H54 (cell line): ENCODE measurements at regions not wholly inside any gene's neighbourhood (a gene's known extent, or its start where the extent isn't known, plus 50 kb on each side); places are given as distances from the start of the nearest gene placed in this dataset.

Experiments used
- DNase-seq: peaks from one replicate; pipeline ENCODE4 v3.0.0; 2011; ENCODE audit warnings: low spot score, mixed read lengths; ENCODE audit not compliant: insufficient read length
- FAIRE-seq: peaks from 3 replicates; lab custom pipeline; 2011; peaks lifted over from hg19 to GRCh38; lab: Jason Lieb, UNC
- POLR2A ChIP-seq: IDR thresholded peaks from 2 replicates; pipeline ENCODE4 v1.6.1; 2011; ENCODE audit warnings: low read depth, mild to moderate bottlenecking, low read length

GRCh38 chr9:13529321-13530104 lies 250.0 kb upstream of the MPDZ start:
- FAIRE-seq (no peak), DNase-seq (no peak)
- no peak for TF ChIP-seq POLR2A

GRCh38 chr9:13524245-13524644 lies 244.8 kb upstream of the MPDZ start:
- FAIRE-seq (no peak), DNase-seq (no peak)
- no peak for TF ChIP-seq POLR2A

- no peak for FAIRE-seq
- no peak for DNase-seq
- no peak for TF ChIP-seq POLR2A
Observed at GRCh38 chr9:13520069-13520468, 240.6 kb upstream of the MPDZ start.

GRCh38 chr9:13513716-13514444 lies 234.4 kb upstream of the MPDZ start:
- no peak for FAIRE-seq
- DNase-seq: no peak
- TF ChIP-seq POLR2A: no peak

- DNase-seq: no peak
- no peak for TF ChIP-seq POLR2A
- no peak for FAIRE-seq
Observed at GRCh38 chr9:13513286-13513685, 233.8 kb upstream of the MPDZ start.

- TF ChIP-seq POLR2A: no peak
- no peak for DNase-seq
- no peak for FAIRE-seq
Observed at GRCh38 chr9:13508681-13509080, 229.2 kb upstream of the MPDZ start.

- no peak for TF ChIP-seq POLR2A
- FAIRE-seq: no peak
Observed at GRCh38 chr9:13508086-13508485, 228.6 kb upstream of the MPDZ start.

GRCh38 chr9:13505797-13506196 lies 226.3 kb upstream of the MPDZ start:
- no peak for DNase-seq
- TF ChIP-seq POLR2A: no peak
- FAIRE-seq: no peak

More at GRCh38 chr9:13508086-13508485, 228.6 kb upstream of the MPDZ start:
- no peak for DNase-seq

- FAIRE-seq (no peak), DNase-seq (no peak)
- TF ChIP-seq POLR2A: no peak
Observed at GRCh38 chr9:13503599-13503998, 224.1 kb upstream of the MPDZ start.

- FAIRE-seq: no peak
- DNase-seq: no peak
- no peak for TF ChIP-seq POLR2A
Observed at GRCh38 chr9:13502484-13502883, 223.0 kb upstream of the MPDZ start.

GRCh38 chr9:13501018-13501417 lies 221.5 kb upstream of the MPDZ start:
- DNase-seq: no peak
- no peak for TF ChIP-seq POLR2A
- FAIRE-seq: no peak

- FAIRE-seq (no peak), DNase-seq (no peak)
- TF ChIP-seq POLR2A: no peak
Observed at GRCh38 chr9:13500034-13500433, 220.5 kb upstream of the MPDZ start.

- no peak for DNase-seq
- FAIRE-seq: no peak
- no peak for TF ChIP-seq POLR2A
Observed at GRCh38 chr9:13493697-13494096, 214.2 kb upstream of the MPDZ start.
